SH-SY5Y (cell line): ENCODE measurements at regions not wholly inside any gene's neighbourhood (a gene's known extent, or its start where the extent isn't known, plus 50 kb on each side); places are given as distances from the start of the nearest gene placed in this dataset.

Experiments used
- GATA2 ChIP-seq: IDR thresholded peaks from 2 replicates; pipeline ENCODE4 v1.6.1; 2011; ENCODE audit warnings: mild to moderate bottlenecking, low read depth, low read length
- GATA3 ChIP-seq: IDR thresholded peaks from 2 replicates; pipeline ENCODE4 v1.6.1; 2011; ENCODE audit warnings: low read depth, mild to moderate bottlenecking, low read length, moderate library complexity

DNA sequence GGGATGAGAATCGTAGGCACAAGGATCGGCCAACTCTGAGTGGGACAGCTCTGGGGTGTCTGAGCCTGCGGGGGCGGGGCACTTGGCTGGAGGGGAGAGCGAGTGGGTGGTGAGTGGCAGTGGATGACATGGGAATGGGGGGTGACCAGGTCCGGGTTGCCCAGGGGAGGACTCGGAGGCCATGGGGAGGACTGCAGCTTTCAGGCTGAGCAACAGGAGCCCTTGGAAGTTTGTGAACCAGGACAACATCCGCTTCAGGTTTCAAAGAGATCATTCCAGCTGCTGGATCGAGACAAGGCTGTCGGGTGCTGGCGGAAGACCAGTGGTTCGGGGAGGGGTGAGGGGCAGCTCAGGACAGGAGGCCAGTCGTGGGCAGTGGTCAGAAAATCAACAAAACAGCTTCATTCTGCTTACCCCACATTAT lies 124.4 kb upstream of the IRF2BP2 start:
- TF ChIP-seq GATA2, result no peak
- TF ChIP-seq GATA3, result no peak
